ENCODE measurements at regions not wholly inside any gene's neighbourhood (a gene's known extent, or its start where the extent isn't known, plus 50 kb on each side); places are given as distances from the start of the nearest gene placed in this dataset.

DNA sequence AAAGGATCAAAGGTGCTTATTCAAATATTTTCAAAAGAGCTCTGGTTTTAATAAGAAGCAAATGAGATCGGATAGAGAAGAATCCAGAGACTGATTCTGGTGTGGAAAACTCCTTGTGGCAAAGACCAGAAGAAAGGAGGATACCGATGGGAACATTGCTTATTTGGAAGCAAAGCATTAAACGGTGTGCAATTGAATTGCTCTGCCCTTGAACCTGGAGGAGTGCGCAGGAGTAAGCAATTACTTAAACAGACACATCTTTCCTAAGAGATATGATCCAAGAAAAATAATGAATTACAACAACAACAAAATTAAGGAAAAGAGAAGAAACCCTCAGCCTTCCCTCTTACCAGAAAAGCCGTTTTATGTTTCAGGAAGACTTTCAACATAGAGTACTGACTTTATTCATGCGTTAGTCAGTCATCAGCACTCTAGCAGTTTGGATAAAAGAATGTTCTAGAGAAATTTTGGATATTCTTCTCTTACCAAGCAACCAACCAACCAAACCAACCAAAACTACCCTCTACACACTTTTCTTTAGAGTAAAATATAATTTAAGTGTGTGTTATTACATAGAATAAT, 191.7 kb downstream of the NTMT2 start:
- TF ChIP-seq POLR2A (IDR thresholded peaks at IDR 0.05) (no peak), CTCF (IDR thresholded peaks at IDR 0.05) (no peak)
